ENCODE measurements at regions not wholly inside any gene's neighbourhood (a gene's known extent, or its start where the extent isn't known, plus 50 kb on each side); places are given as distances from the start of the nearest gene placed in this dataset.

GRCh38 chr13:84653915-84654534 lies 771.8 kb upstream of the SLITRK1 start:
- BruUV-seq (replicated peaks) = no TSS peak
- H3K36me3 ChIP-seq (ENCODE audit: insufficient read depth, low read length) = no peaks in the 10 kb centered on the region
- intact Hi-C loops (cut with micrococcal nuclease; ENCODE audit: unreplicated experiment) = no loop called here

DNA sequence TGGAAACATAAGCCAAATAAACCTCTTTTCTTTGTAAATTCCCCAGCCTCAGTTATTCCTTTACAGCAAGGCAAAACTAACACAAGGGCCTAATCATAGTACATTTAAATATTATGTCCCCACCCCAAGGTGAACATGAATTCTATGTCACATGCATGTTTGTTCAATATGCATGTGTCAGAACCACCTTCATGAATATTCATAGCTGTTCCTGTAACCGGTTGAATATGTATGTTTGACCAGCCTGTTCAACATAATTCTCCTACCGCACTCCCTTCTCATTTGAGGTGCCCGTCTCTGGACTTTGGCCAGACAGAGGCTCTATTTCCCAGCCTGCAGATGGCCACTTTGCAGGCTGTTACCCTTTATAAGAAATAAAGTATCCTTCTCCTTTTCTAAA lies 769.4 kb upstream of the SLITRK1 start:
- no peak overlapping the region for H3K4me3 ChIP-seq (ENCODE audit: low read depth, low read length, poor library complexity, severe bottlenecking)
- POLR2A ChIA-PET = no interaction called here
- no peak for DNase-seq (ENCODE audit: low spot score)
- no peak overlapping the region for H2AFZ ChIP-seq (ENCODE audit: low read length)
- H3K27ac ChIP-seq (ENCODE audit: low read depth, low read length, poor library complexity, severe bottlenecking) = no peak overlapping the region
- intact Hi-C loops (cut with micrococcal nuclease; ENCODE audit: unreplicated experiment) = no loop called here
- no peaks in the 10 kb centered on the region for H3K36me3 ChIP-seq (ENCODE audit: insufficient read depth, low read length)
- CTCF ChIA-PET (ENCODE audit: unreplicated experiment) = no interaction called here
- BruUV-seq (replicated peaks) = no TSS peak
- no peaks in the 10 kb centered on the region for H3K4me1 ChIP-seq (ENCODE audit: insufficient read depth, low read length, poor library complexity, severe bottlenecking)
- H4K20me1 ChIP-seq (ENCODE audit: insufficient read depth, low read length) = no peaks in the 10 kb centered on the region
- H3K79me2 ChIP-seq (ENCODE audit: insufficient read depth, low read depth, low read length) = no peaks in the 10 kb centered on the region
- no peak overlapping the region for H3K4me2 ChIP-seq (ENCODE audit: low read length)
- TF ChIP-seq EZH2phosphoT487 (IDR thresholded peaks at IDR 0.05; ENCODE audit: borderline replicate concordance, low read depth, low read length) = no peak
- no peak for TF ChIP-seq CTCF (conservative IDR thresholded peaks at IDR 0.05; ENCODE audit: low read length)
- no peaks in the 10 kb centered on the region for H3K9me2 ChIP-seq (ENCODE audit: insufficient read depth, low read length)
- no peaks in the 10 kb centered on the region for H3K9me3 ChIP-seq (ENCODE audit: low read length)

More at GRCh38 chr13:84653915-84654534, 771.8 kb upstream of the SLITRK1 start:
- no peak for DNase-seq (ENCODE audit: low spot score)
- no peaks in the 10 kb centered on the region for H4K20me1 ChIP-seq (ENCODE audit: insufficient read depth, low read length)
- no peaks in the 10 kb centered on the region for H3K9me3 ChIP-seq (ENCODE audit: low read length)
- no peaks in the 10 kb centered on the region for H3K4me1 ChIP-seq (ENCODE audit: insufficient read depth, low read length, poor library complexity, severe bottlenecking)
- no peaks in the 10 kb centered on the region for H3K79me2 ChIP-seq (ENCODE audit: insufficient read depth, low read depth, low read length)
- H3K4me2 ChIP-seq (ENCODE audit: low read length) = no peak overlapping the region
- POLR2A ChIA-PET = no interaction called here
- no peak overlapping the region for H3K4me3 ChIP-seq (ENCODE audit: low read depth, low read length, poor library complexity, severe bottlenecking)
- no peak overlapping the region for H2AFZ ChIP-seq (ENCODE audit: low read length)
- H3K9me2 ChIP-seq (ENCODE audit: insufficient read depth, low read length) = no peaks in the 10 kb centered on the region
- H3K27ac ChIP-seq (ENCODE audit: low read depth, low read length, poor library complexity, severe bottlenecking) = no peak overlapping the region
- TF ChIP-seq CTCF (conservative IDR thresholded peaks at IDR 0.05; ENCODE audit: low read length) = no peak
- CTCF ChIA-PET (ENCODE audit: unreplicated experiment) = no interaction called here

DNA sequence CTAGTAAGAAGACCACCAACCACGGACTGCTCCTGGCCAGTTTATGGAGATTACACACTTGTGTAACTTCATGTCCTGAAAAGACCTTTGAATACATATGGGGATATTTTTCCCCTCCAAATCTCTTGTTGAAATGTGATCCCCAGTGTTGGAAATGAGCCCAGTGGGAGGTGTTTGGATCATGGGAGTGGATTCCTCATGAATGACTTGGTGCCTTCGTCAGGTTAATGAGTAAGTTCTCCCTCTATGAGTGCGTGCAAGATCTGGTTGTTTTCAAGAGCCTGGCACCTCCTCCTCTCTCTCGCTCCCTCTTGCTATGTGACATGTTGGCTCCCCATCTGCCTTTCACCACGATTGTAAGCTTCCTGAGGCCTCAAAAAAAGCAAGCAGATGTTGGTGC lies 769.0 kb upstream of the SLITRK1 start:
- no peak for DNase-seq (ENCODE audit: low spot score)
- Histone ChIP-seq H3K9me2 (ENCODE audit: insufficient read depth, low read length) (no peaks in the 10 kb centered on the region), H3K79me2 (ENCODE audit: insufficient read depth, low read depth, low read length) (no peaks in the 10 kb centered on the region), H4K20me1 (ENCODE audit: insufficient read depth, low read length) (no peaks in the 10 kb centered on the region), H3K9me3 (ENCODE audit: low read length) (no peaks in the 10 kb centered on the region), H3K4me3 (ENCODE audit: low read depth, low read length, poor library complexity, severe bottlenecking) (no peak overlapping the region), H3K27ac (ENCODE audit: low read depth, low read length, poor library complexity, severe bottlenecking) (no peak overlapping the region), H3K4me2 (ENCODE audit: low read length) (no peak overlapping the region), H2AFZ (ENCODE audit: low read length) (no peak overlapping the region), H3K36me3 (ENCODE audit: insufficient read depth, low read length) (no peaks in the 10 kb centered on the region), H3K4me1 (ENCODE audit: insufficient read depth, low read length, poor library complexity, severe bottlenecking) (no peaks in the 10 kb centered on the region)
- no TSS peak for BruUV-seq (replicated peaks)
- intact Hi-C loops (cut with micrococcal nuclease; ENCODE audit: unreplicated experiment) = no loop called here
- CTCF ChIA-PET (ENCODE audit: unreplicated experiment) = no interaction called here
- TF ChIP-seq CTCF (conservative IDR thresholded peaks at IDR 0.05; ENCODE audit: low read length) = no peak
- POLR2A ChIA-PET = no interaction called here
